HG03060 (cell line): ENCODE measurements at regions not wholly inside any gene's neighbourhood (a gene's known extent, or its start where the extent isn't known, plus 50 kb on each side); places are given as distances from the start of the nearest gene placed in this dataset.

Source experiments
- ATAC-seq: cut with Tn5 transposase; IDR thresholded peaks from one replicate; pipeline ENCODE4 v1.9.1; 2021; ENCODE audit warnings: low read depth, moderate number of reproducible peaks; ENCODE audit not compliant: unreplicated experiment

GRCh38 chr6:21842875-21843645 lies 249.5 kb downstream of the SOX4 start:
- ATAC-seq = no peak

DNA sequence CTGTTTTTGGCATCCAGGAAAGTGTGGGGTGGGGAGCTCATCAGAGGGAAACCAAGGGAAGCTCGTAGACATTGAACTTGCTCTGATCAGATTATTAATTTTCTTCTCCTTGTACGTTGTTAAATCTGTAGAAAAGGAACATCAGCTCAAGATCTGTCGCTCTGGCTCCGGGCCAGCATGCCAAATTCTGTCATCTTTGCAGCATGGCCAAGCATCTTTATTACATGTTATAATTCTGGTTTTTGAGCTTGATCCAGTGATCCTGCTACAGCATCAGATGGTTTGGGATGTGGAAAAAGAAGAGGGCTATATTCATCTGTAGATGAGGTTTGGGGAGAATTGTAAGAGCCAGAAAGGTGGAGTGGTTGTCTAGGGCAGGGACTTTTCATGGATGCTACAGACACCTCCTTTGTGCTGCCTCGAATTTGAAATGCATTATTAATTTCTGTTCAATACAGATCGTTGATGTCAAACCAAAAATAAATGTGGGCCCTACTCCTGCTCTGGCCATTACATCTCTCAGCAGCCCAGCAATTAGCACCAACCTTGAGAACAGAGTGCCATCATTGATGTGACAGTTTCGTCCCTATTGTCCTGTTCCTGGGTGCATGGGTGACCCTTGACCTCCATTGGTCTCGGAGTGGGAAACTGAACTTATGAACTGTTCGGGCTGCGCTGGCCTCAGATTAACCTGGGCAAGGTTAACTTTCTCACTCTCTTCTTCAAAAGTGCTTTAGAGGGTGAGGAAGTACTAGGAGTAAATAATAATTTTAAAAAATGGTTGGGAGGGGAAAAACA lies 250.8 kb downstream of the SOX4 start:
- ATAC-seq = no peak

DNA sequence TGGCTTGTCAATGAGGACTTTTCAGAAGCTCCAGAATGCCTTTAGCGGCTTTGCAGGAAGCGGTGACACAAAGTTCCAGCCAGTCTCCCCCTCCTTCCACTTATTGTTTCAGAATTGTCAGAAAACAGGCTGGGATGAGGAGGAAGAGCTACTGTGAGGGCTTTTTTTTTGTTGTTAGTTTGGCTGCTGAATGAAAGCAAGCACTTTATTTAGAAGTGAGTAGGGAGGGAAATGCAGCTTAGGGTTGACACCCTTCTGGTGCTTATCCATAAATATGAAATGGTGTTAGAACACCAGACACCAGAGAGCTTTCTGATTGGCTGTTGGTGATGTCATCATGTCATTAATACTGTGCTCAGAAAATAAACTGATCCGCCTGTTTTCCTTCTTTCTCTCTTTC lies 251.5 kb downstream of the SOX4 start:
- ATAC-seq = no peak

- no peak for ATAC-seq
Measured at GRCh38 chr6:21845439-21846140, 252.0 kb downstream of the SOX4 start.

GRCh38 chr6:21846541-21847451 lies 253.2 kb downstream of the SOX4 start:
- no peak for ATAC-seq

DNA sequence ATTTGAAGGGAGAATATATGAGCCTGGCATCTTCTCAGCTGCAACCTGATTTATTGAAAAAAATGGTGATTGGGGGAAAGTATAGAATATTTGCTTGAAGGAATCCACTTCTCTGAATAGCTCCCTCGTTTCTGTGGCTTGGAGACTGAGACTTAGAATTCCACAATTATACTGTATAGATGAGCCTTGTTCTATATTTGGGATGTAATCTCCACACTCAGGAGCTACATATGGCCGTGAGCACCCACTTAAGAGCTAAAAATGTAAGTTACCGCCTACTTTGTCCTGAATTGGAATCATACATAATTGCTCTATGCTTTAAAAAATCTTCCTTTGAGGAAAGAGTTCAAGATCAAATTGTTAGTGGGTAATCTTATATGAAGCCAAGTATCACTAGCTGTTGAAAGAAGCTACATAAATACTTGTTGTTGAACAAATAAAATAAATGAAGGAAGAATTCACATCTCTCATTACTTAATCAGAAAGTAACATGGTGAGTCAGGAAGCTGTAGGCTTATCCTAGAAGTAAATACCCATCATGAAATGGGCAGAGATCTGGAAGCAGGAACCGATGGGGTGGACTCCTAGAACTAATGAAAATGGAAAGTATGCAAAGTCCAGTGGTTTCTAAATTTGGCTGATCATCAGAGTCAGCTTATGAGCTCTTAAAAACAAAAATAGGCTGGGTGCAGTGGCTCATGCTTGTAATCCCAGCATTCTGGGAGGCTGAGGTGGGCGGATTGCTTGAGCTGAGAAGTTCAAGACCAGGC lies 254.3 kb downstream of the SOX4 start:
- ATAC-seq = no peak

GRCh38 chr6:21850691-21851090 lies 257.1 kb downstream of the SOX4 start:
- no peak for ATAC-seq

- no peak for ATAC-seq
Measured at GRCh38 chr6:21855811-21856455, 262.4 kb downstream of the SOX4 start.

DNA sequence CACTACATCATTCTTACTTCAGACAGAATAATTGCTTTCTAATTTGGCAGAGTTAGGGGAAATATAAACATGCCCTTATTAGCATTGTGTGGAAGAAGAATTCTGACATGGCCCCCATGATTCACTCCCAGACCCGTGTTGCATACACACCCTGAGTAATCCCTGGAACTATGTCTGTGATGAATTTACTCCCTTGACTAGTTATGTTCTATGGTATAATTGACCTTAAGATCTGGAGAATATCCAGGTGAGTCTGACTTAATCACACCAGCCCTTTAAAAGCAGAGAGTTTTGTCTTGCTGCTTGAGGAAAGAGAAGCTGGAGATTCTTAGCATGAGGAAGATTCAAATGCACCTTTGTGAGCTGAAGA lies 262.9 kb downstream of the SOX4 start:
- no peak for ATAC-seq

DNA sequence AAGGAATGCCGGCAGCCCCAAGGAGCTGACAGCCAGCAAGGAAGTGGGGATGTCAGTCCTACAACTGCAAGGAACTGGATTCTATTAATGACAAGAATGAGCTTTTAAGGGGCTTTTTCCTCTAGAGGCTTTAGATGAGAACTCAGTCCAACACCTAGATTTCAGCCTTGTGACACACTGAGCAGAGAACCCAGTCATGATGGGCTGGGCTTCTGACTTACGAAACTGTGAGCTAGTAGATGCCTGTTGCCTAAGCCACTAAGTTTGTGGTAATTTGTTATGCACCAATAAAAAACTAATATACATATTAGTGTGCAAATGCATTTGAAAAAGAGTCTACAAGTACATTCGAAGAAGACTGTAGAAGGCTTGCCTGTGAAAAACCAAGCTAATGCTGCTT lies 263.3 kb downstream of the SOX4 start:
- no peak for ATAC-seq

DNA sequence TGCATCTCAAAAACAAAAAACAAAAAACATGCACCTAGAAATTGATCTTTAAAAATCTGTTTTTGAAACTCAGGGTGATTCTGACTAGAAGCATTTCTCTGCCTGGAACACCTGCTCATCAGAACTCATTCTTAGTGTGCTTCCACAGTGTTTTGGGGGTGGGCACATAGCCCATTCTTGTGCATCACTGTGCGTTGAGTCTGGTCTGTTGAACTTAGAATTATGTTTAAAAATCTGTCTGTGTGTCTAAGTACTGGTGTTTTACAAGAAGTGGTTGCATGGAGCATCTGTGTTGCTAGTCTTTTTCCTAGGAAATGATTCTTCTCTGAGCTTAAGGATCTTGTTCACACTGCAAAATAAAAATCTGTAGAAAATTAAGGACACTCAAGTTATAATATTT lies 264.5 kb downstream of the SOX4 start:
- ATAC-seq = no peak

GRCh38 chr6:21859193-21859735 lies 265.7 kb downstream of the SOX4 start:
- no peak for ATAC-seq

GRCh38 chr6:21861942-21862341 lies 268.4 kb downstream of the SOX4 start:
- no peak for ATAC-seq

DNA sequence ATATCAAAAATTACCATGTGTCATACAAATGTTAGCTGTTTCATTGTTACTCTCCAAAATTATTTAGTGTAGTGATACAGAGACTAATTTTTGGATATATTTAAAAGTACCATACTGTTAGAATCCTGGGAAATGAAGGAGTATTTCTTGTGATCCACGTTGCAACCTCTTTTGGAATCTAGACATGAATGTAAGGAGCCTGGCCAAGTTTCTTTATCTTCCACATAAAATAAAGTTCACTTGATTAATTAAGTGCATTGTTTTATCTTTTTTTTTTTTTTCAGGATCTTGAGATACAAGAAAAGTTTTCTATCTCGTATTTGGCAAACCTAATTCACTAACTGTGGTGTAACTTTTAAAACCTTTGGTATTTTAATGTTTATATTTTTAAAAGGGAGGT lies 270.7 kb downstream of the SOX4 start:
- no peak for ATAC-seq

- no peak for ATAC-seq
Measured at GRCh38 chr6:21868226-21868625, 274.7 kb downstream of the SOX4 start.

- ATAC-seq = no peak
Measured at GRCh38 chr6:21869085-21869771, 275.7 kb downstream of the SOX4 start.

DNA sequence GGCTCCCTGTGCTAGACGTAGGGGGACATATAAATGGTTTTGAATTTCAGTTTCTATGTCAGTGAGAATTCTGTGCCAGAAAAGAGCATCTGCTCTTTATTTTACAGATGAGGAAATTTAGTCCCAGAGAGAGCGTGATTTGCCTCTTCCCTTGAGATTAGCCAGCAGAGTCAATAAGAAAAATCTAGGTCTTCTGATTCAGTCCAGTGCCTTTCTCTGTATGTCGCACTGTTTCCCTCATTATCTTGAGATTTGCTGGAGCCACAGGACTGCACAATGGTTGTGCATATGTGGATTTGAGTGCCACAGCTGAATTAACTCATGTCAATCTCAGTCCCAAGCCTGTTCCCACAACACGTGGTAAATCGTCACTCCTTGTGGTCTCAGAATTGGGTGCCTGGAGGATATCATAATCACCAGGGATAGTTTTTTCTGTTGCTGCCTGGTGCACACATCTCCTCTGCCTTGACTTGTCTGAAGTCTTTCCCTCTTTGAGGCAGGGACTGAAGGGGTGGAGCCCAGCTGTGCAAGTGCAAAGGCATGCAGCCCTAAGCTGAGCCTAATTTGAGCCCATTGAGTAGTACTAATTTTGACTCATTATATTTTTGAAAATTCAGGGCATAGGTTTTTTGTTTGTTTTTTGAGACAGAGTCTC lies 276.7 kb downstream of the SOX4 start:
- ATAC-seq = no peak

- no peak for ATAC-seq
Measured at GRCh38 chr6:21871831-21872230, 278.3 kb downstream of the SOX4 start.
